Gastrocnemius medialis (tissue), 4 donors: ENCODE measurements at regions not wholly inside any gene's neighbourhood (a gene's known extent, or its start where the extent isn't known, plus 50 kb on each side); places are given as distances from the start of the nearest gene placed in this dataset.

Source experiments
- CTCF ChIP-seq, 5 experiments: fragments of 450-650 bp in 3 of 5; fragments of 200-600 bp in 2 of 5; sonication (generic) in 2 of 5; IDR thresholded peaks in 4 of 5; conservative IDR thresholded peaks in 1 of 5; 1 replicate in 4 of 5; 2 replicates in 1 of 5; pipeline ENCODE4 v1.5.1; 2016 to 2019; ENCODE audit warnings: antibody characterized with exemption in 5 of 5, mild to moderate bottlenecking in 3 of 5, moderate library complexity in 3 of 5
- POLR2A ChIP-seq, 2 donors: fragments of 450-650 bp; IDR thresholded peaks; one replicate each; pipeline ENCODE4 v1.6.1; 2017; ENCODE audit warnings: antibody characterized with exemption in 2 of 2, mild to moderate bottlenecking in 2 of 2, moderate library complexity in 2 of 2

GRCh38 chr3:25002052-25002451, 426.0 kb upstream of the RARB start:
- TF ChIP-seq CTCF (IDR thresholded peaks at IDR 0.05 in 4 of 5, conservative IDR thresholded peaks at IDR 0.05 in 1 of 5): no peak
- TF ChIP-seq POLR2A (IDR thresholded peaks at IDR 0.05): no peak
